Activated effector memory CD4-positive, alpha-beta T cell treated with anti-CD3 and anti-CD28 coated beads, Interleukin-2, amount 50 U/mL, for 16 hours (primary cell): ENCODE measurements at regions not wholly inside any gene's neighbourhood (a gene's known extent, or its start where the extent isn't known, plus 50 kb on each side); places are given as distances from the start of the nearest gene placed in this dataset.
"Not testable (repeated sequence)": the region's sequence is repeated elsewhere in the genome, so short reads cannot be mapped to it uniquely, and the experiment has no call there.

Experiments used
- DNase-seq: peaks from one replicate; pipeline ENCODE4 v3.0.0-alpha.2; 2020

DNA sequence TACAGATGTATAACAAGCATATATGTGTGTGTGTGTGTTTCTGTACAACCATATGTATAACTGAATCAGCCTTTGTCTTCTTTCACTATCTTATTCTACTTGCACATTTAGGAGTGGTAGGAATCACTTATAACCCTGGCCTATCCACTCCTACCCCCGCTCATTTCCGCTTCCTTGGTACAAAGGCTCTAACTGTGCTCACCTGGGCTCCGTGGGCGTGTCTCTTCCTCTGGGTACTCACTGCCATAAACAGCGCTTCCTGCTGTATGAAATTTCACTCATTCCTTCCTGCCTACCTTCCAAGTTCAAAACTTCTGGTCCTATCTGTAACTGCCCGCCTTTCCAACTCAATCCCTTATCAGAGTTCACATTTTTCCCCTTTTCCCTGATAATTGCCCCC is 815.5 kb downstream of the EPHA4 start:
- no peak for DNase-seq

DNA sequence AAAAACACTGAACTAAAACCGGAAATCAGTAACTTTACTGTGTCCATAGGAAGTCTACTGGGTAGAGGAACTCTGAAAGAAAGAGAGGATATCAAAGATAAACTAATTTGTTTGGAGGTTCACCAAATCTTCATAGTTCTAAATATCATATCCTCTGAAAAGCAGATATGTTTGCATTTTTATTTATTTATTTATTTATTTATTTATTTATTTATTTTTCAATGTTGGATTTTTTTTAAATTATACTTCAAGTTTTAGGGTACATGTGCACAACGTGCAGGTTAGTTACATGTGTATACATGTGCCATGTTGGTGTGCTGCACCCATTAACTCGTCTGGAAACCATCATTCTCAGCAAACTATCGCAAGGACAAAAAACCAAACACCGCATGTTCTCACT is 813.7 kb downstream of the EPHA4 start:
- DNase-seq = not testable (repeated sequence)

DNA sequence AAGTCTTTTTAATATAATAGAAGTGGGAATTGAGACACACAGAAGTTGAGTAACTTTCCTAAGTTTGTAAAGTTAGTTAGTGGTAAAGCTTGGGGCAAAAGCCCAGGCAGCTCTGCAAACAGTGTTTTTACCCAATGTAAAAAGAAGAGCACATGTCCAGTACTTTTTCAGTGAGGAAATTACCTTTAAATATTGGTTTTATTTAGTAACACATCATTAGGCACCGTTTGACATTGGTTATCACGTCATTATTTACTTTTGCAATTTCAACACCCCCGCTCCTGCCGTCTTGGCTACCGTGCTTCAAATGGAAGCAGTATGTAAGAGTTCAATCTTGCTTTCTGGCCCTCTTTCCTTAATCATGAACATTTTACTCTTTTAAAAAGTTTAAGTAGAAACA is 807.9 kb downstream of the EPHA4 start:
- no peak for DNase-seq

DNA sequence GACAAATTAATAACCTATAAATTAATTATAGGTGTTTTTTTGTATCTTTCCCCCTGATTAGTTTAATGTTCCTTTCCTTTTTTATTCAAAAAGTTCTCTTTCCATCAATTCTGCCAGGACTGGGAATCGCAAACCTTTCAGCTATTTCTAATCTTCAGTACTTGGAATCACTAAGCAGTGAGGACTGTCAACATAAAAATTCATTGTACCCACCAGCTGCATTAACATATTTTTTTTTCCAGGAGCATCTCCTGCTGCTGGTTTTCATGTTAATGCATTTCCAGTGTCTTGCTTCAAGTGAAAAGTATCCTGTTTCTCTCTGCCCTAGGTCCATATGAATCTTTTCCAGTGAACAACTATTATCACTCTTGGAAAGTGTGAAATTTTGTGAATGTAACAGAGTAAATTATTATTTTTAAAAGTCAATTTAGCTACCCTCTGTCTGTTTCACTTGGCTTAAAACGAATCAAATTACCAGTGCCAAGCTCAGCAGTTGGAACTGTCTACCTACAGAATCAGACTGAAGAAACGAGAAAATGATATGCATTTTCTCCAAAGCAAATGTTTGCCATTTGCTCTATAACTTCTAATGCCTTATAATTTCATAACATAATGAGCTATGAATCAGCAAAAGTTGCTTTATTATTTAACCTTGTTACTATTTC is 804.4 kb downstream of the EPHA4 start:
- DNase-seq = no peak

DNA sequence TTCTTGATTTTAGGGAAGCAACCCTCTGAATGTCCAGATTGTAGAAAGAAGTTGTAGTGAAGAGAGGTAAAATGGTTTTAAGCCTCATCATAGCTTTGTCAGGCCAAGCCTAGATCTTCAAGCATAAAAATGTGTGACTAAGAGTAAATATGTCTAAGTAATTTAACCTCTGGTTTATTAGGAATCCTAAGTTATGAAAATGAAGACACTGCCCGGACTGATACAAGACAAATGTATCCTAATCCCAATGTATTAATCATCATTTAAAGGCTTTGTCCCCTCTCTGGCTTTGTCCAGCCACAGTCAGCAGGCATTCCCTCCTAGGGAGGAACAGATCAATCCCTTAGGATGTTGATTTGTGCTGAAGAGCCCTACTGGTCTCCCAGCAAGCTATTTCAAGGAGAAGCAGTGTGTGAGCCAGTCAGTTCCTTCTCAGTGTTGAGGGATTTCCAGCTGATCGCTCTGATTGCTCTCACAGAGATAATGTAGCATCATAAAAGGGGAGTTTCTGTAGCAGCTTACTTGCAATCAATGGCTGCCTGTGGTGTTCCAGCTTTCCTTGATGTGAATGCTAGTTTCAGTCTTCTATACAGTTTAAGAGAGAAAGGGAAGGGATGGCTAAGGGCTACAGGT is 796.1 kb downstream of the EPHA4 start:
- DNase-seq = no peak

DNA sequence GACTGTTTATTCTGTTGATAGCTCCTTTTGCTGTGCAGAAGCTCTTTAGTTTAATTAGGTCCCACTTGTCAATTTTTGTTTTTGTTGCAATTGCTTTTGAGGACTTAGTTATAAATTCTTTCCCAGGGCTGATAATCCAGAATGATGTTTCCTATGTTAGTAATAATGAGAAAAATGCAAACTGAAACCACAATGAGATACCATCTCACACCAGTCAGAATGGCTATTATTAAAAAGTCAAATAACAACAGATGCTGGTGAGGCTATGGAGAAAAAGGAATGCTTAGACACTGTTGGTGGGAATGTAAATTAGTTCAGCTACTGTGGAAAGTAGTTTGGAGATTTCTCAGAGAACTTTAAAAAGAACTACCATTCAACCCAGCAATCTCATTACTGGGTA is 793.0 kb downstream of the EPHA4 start:
- not testable (repeated sequence) for DNase-seq

DNA sequence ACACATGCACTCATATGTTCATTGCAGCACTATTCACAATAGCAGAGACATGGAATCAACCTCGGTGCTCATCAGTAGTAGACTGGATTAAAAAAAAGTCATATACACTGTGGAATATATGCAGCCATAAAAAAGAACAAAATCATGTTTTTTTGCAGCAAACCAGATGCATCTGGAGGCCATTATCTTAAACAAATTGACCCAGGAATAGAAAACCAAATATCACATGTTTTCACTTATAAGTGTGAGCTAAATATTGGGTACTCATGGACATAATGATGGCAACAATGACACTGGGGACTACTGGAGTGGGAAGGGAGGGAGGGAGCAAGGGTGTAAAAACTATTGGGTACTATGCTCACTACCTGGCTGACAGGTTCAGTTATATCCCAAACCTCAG is 792.6 kb downstream of the EPHA4 start:
- DNase-seq = no peak

DNA sequence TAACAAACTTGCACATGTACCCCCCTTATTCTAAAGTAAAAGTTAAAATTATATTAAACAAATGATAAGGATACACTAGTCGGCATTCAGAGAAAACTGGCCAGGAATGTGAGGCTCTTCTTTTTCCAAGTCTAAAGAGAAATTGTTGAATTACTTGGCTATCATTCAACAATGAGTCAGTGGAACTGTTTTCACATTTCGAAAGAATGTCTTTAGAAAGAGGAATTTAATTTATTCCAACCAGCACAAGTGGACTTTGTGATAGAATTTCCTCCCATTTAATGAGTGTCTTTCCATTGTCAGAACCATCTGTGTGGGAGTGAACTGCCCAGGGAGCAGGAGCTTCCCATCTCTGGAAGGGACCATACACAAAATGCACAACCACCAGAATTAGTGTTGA is 792.2 kb downstream of the EPHA4 start:
- DNase-seq = no peak

DNA sequence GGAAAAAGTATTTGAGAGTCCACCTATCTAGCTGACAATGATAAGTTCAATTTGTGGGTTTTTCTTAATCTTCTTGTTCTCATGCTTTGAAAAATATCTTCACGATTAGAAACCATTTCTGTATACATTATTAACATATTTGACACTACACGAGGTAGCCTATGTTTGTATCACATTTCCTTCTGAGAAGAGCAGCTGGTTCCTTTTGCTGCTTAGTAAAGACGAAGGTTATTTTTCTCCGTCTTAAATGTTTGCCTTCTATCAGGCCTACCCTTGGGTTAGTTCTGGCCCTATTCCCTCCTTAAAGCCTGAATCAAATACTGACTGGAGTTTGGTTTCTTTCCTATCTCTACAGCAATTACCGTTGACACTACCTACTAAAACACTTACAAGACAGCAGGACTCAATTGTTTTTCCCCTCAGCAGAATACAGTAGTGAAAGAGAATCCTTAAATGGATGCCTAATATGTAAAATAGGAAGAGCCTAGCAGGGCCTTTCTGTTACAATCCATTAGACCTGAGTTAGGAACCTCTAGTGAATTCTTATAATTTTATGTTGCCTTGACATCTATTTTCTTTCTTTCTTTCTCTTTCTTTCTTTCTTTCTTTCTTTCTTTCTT is 790.4 kb downstream of the EPHA4 start:
- no peak for DNase-seq

DNA sequence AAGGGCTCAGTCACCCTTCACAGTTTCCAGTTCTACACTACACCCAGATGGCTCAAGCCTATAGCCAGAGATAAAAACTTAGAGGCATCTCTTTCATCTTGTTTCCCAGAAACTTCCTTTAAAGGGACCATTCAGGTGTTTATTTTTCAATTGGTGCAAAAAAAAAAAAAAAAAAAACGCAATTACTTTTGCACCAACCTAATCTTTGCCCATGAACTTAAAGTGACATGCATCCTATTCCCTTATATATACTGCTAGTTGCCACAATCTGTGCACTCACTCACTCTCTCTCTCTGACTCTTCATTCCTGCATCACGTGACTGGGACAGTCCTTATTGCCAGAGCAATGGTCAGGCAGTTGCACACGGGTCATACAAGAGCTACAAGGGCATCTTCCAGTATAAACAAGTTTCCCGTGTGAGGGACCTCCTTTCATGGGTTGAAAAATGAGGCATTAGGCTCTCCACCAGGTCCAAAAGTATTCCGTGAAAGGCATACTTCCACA is 789.4 kb downstream of the EPHA4 start:
- no peak for DNase-seq

DNA sequence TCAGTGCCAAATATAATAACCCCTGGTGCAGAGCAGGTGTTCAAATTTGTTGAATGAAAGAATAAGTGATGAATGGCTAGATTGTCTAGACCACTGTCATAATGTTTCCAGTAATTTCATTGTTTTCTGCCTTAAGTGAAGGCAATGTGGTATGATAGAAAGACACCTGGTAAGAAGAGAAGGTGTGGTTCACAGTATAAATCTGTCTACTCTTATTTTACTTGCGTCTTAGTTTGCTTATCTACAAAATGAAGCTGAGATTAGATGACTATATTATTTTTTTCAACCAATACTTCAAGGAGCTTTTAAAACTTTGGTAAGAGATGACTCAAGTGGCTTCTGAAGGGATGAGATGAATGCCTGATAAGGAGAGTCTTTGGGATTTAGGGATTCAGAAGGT is 788.4 kb downstream of the EPHA4 start:
- DNase-seq = no peak

DNA sequence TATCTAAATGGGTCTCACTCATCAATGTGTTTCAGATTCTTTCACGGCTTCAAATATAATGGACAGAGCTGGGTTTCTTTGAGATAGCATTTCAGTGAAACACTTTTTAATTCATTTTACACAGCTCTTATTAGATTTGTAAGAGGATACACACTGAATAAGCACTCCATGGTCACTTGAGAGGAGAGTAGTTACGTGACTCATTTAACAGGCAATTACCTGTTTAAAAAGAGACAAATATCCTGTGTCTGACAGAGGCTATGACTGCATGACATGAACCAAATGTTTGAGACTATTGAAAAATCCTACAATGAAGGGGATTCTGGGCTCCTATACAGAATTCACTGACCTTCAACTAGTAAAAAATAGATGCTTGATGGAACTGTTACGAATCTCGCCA is 786.9 kb downstream of the EPHA4 start:
- DNase-seq = no peak

DNA sequence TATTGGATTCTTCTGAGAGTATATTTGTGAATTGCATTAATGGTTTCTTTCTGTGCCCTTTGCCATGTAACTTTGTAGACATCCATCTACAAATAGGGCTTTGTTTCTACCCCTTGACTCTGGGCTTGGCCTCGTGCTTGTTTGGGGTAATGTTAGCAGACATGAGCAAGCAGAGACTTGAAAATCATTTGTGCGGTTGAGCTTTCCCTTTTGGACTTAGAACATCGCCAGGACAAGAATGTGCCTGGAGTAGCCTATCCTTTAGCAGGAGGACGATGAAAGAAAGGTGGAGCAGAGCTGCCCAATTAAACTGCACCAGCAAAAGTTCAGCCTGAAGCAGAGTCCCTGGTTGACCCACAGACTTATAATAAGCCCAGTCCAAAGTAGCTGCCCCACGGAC is 785.9 kb downstream of the EPHA4 start:
- DNase-seq = no peak

DNA sequence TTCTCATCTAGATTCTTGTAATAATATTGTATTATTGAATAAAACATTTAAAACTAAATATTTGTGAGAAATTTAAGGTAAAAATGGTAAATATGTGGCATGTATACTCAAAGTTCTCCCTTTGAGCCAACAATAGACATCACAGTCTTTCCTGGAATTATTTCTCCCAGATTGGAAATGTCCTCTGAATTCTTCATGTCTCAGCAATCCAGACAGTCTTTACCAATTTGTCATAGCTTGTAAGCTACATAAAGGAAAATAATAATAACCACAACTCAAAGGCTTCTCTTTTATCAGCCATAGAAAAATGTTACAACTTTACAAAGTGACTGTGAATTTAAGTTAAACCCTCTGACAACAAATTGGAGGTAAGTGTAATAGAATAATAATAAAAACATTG is 784.9 kb downstream of the EPHA4 start:
- DNase-seq = no peak

DNA sequence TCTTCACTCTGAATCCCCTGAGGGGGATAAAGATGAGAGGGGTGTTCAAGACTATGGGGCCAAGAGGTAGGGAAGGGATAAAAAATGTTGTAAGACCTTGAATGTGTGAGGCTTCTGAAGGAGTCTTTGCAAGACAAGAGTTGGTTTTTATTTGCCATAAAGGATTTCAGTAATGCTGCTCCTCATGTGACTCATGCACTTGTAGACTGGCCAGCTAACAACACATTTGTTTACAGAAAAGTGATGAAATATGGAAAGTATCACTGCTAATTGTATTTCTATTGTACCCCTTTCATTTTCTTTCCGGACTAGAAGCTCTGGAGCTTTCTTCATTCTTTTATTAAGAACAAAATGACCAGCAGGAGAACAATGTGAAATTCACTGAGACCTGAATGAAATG is 782.1 kb downstream of the EPHA4 start:
- no peak for DNase-seq

DNA sequence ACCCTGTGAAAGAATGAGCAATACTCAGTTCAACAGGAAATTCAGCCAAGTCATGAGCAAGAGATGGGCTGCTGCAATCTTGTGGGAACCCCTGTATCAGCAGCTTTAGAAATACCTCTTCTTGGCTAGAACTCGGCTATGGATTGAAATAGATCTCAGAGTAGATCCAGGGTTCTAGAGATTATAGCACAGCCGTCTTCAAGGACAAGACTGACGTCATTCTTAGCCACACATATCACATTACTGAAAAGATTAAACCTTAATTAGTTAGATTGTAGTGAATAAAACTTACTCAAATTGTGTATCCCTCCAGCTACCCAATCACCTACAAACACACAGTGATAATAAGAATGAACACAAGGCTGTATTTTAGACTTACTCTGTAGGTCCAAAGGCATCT is 776.4 kb downstream of the EPHA4 start:
- DNase-seq = no peak

DNA sequence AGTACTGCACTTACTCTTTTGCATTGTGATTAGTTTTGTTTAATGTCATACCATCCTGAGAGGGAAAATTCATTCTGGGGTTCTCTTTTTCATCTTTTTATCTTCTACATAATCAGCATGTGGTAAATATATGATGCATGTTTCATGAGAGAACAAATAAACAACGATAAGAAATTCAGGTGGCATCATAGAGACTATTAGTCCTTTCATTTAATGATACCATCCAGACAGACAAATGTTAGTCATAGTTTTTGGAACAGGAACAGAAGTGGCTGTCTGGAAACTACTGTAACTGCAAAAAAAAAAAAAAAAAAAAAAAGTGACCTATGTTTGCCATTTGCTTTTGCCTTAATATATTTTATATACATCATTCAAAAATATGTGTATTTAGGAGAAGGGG is 761.0 kb downstream of the EPHA4 start:
- DNase-seq = no peak

DNA sequence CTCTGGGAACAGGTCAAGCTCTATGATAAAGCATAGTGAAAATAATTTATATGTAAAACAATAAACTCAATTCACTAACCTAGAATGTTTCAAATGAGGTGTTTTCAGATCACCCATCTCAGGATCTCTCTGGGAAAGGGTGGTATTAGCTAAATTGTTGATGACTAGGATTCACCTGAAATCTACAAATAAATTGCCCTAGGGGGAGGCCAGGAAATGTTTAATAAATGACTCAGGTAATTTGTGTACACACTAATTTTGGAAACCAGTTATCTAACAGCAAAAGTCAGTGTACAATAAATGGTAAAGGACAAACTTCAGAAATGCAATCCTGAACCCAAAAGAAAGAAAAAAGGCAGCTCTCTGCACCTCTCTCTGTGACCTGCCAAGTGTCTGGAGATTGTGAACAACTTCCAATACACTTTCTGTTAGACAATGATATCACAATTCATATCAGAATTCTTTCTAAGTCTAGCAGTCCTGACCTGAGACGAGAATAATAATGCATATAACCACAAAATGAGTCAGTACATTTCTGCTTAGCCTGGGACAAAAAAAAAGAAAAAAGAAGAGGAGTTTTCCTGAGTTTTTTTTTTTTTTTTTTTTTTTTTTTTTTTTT is 760.0 kb downstream of the EPHA4 start:
- DNase-seq = no peak

DNA sequence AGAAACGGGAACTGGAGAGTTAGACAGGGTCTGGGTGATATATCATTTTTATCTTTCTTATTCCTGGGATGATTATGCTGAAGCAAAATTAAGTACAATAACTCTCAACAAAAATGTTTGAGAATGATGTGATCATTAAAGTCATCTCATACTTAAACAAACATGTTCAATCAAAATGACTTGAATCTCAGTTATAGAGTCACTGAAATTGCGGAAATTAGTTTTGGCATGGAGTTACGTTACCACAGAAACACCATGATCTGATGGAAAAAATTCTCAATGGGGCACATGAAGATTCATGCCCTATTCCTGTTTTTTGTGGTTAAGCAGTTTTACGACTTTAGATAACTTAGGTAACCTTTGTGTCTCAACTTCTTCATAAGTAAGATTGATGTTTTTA is 757.7 kb downstream of the EPHA4 start:
- no peak for DNase-seq

DNA sequence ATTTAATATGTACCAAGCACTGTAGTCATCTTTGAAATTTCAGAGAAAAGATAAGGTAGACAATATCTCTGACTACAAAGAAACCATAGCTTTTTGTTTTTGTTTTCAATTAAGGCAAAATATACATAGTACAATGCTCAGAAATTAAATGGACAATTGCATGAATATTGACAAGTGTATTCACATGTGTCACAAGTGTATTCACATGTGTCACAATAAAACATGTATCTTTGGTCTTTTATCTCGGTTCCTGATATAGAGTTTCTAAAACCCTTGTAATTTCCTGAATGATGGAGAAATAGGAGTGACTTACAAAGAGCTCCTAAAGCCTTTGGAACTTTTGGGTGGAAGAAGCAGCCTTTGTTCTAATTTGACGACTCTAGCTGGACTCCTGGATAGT is 756.4 kb downstream of the EPHA4 start:
- DNase-seq = no peak

DNA sequence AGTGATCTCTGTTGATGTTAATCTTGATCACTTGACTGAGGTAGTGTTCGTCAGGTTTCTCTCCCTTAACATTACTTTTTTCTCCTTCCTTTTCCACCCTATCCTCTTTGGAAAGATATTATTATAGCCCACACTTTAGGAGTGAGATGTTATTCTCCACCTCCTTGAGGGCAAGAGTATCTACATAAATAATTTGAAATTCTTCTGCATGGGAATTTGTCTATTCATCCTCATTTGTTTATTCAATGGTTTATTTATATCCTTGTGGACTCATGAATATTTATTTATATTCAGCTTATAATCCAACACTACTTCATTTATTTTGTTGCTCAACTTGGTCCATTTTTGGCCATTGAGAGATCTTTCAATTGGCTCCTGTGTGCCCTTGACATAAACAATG is 750.4 kb downstream of the EPHA4 start:
- no peak for DNase-seq

DNA sequence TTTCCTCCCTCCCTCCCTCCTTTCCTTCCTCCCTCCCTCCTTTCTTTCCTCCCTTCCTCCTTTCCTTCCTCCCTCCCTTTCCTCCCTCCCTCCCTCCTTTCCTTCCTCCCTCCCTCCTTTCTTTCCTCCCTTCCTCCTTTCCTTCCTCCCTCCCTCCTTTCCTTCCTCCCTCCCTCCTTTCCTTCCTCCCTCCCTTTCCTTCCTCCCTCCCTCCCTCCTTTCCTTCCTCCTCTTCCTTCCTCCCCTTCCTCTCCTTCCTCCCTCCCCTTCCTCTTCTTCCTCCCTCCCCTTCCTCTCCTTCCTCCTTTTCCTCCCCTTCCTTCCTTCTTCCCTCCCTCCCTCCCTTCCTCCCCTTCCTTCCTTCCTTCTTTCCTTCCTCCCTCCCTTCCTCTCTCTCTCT is 748.5 kb downstream of the EPHA4 start:
- DNase-seq = not testable (repeated sequence)

DNA sequence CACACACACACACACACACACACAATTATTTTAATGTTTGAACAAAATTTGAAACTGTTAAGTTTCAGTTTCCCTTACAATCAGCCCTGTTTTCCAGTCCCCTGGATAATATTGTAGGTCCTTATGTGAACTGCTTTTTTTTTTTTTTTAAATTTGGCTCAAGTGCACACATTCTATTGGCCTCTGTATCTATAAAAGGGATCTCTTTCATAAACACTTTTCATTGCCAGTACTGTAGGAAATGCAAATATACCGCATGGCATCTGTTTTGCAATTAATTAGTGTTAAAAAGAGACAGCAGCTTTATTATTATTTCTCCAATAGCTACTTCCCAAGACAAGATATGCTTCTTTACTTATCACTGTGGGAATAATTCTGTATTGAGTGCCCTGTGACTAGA is 738.7 kb downstream of the EPHA4 start:
- DNase-seq = no peak

DNA sequence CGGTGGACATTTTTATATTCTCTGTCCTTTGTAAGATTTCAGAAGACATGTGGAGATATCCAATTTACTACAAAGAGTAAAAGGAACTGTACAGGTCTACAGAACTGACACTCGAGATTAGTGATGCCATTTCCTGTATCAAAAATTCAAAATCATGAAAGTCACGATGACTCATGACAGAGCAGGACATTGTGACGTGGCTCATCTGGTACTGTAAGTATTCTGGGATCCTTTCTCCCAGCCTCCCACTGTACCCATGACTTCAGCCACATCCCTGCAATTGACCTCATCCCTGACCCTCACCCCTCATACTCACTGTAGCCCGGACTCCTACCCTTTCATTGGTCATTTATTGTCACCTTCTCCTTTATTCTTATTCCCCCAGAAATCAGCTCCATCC is 736.5 kb downstream of the EPHA4 start:
- DNase-seq = no peak
